ENCODE measurements at regions not wholly inside any gene's neighbourhood (a gene's known extent, or its start where the extent isn't known, plus 50 kb on each side); places are given as distances from the start of the nearest gene placed in this dataset.

- Histone ChIP-seq H3K4me3 (peak overlapping the region in 1 of 2 donors; percentile 12), H3K27me3 (no peaks in the 10 kb centered on the region), H3K4me1 (no peaks in the 10 kb centered on the region), H3K9me3 (no peaks in the 10 kb centered on the region), H3K27ac (no peak overlapping the region), H3K36me3 (no peaks in the 10 kb centered on the region)
- DNase-seq (ENCODE audit: extremely low spot score in 2 of 2) = no peak
- TF ChIP-seq POLR2A (IDR thresholded peaks at IDR 0.05) (no peak), CTCF (IDR thresholded peaks at IDR 0.05) (peak; percentile 81 to 94 (median 89))
- intact Hi-C loops (cut with DNase I) = loop anchor here (10.0 kb wide), 1 partner anchor 292 kb away; no protein-coding TSS in a partner anchor
Measured at GRCh38 chr17:68172461-68172954, 75.3 kb upstream of the AMZ2 start.

GRCh38 chr17:68175416-68175815 lies 72.4 kb upstream of the AMZ2 start:
- Histone ChIP-seq H3K4me1 (no peaks in the 10 kb centered on the region), H3K27ac (no peak overlapping the region), H3K9me3 (no peaks in the 10 kb centered on the region), H3K27me3 (no peaks in the 10 kb centered on the region), H3K36me3 (no peaks in the 10 kb centered on the region), H3K4me3 (no peak overlapping the region)
- intact Hi-C loops (cut with DNase I) = loop anchor here (10.0 kb wide), 1 partner anchor 289 kb away; no protein-coding TSS in a partner anchor
- no peak for DNase-seq (ENCODE audit: extremely low spot score in 2 of 2)
- TF ChIP-seq POLR2A (IDR thresholded peaks at IDR 0.05) (no peak), CTCF (IDR thresholded peaks at IDR 0.05) (no peak), POLR2AphosphoS5 (IDR thresholded peaks at IDR 0.05; ENCODE audit: insufficient read depth in 1 of 2, low read depth in 1 of 2) (no peak)

GRCh38 chr17:68175905-68176304 lies 71.9 kb upstream of the AMZ2 start:
- no peaks in the 10 kb centered on the region for H3K27me3 ChIP-seq
- TF ChIP-seq CTCF (IDR thresholded peaks at IDR 0.05) = no peak
- TF ChIP-seq POLR2A (IDR thresholded peaks at IDR 0.05) = no peak
- no peak for TF ChIP-seq POLR2AphosphoS5 (IDR thresholded peaks at IDR 0.05; ENCODE audit: insufficient read depth in 1 of 2, low read depth in 1 of 2)
- no peaks in the 10 kb centered on the region for H3K9me3 ChIP-seq
- no peak for DNase-seq (ENCODE audit: extremely low spot score in 2 of 2)
- H3K4me1 ChIP-seq = no peaks in the 10 kb centered on the region
- H3K27ac ChIP-seq = no peak overlapping the region
- no peaks in the 10 kb centered on the region for H3K36me3 ChIP-seq
- intact Hi-C loops (cut with DNase I) = loop anchor here (10.0 kb wide), 1 partner anchor 289 kb away; no protein-coding TSS in a partner anchor
- no peak overlapping the region for H3K4me3 ChIP-seq

GRCh38 chr17:68176718-68177117 lies 71.1 kb upstream of the AMZ2 start:
- no peaks in the 10 kb centered on the region for H3K4me1 ChIP-seq
- no peaks in the 10 kb centered on the region for H3K27me3 ChIP-seq
- no peak overlapping the region for H3K27ac ChIP-seq
- intact Hi-C loops (cut with DNase I) = loop anchor here (10.0 kb wide), 1 partner anchor 288 kb away; no protein-coding TSS in a partner anchor
- H3K9me3 ChIP-seq = no peaks in the 10 kb centered on the region
- DNase-seq (ENCODE audit: extremely low spot score in 2 of 2) = no peak
- TF ChIP-seq POLR2AphosphoS5 (IDR thresholded peaks at IDR 0.05; ENCODE audit: insufficient read depth in 1 of 2, low read depth in 1 of 2) (no peak), CTCF (IDR thresholded peaks at IDR 0.05) (no peak), POLR2A (IDR thresholded peaks at IDR 0.05) (no peak)
- H3K4me3 ChIP-seq = no peak overlapping the region
- H3K36me3 ChIP-seq = no peaks in the 10 kb centered on the region

- intact Hi-C loops (cut with DNase I) = loop anchor here (10.0 kb wide), 1 partner anchor 286 kb away; no protein-coding TSS in a partner anchor
- Histone ChIP-seq H3K9me3 (no peaks in the 10 kb centered on the region), H3K4me3 (no peak overlapping the region), H3K36me3 (no peaks in the 10 kb centered on the region), H3K4me1 (no peaks in the 10 kb centered on the region), H3K27me3 (no peaks in the 10 kb centered on the region), H3K27ac (no peak overlapping the region)
- DNase-seq (ENCODE audit: extremely low spot score in 2 of 2) = peak in 1 of 2 donors; percentile 52
- TF ChIP-seq POLR2AphosphoS5 (IDR thresholded peaks at IDR 0.05; ENCODE audit: insufficient read depth in 1 of 2, low read depth in 1 of 2) (no peak), POLR2A (IDR thresholded peaks at IDR 0.05) (no peak), CTCF (IDR thresholded peaks at IDR 0.05) (no peak)
Measured at GRCh38 chr17:68178831-68179230, 69.0 kb upstream of the AMZ2 start.

Measured in vagina (tissue), 2 donors.